Mesendoderm (in vitro differentiated cells): ENCODE measurements at regions not wholly inside any gene's neighbourhood (a gene's known extent, or its start where the extent isn't known, plus 50 kb on each side); places are given as distances from the start of the nearest gene placed in this dataset.

Source experiments
- DNase-seq: peaks from one replicate; pipeline ENCODE4 v3.0.0; 2013
- H2AK5ac ChIP-seq: 2 replicates; pipeline ENCODE4 v1.6.1; 2013; ENCODE audit warnings: low read length, inconsistent platforms
- H2BK120ac ChIP-seq: 2 replicates; pipeline ENCODE4 v1.6.1; 2013; ENCODE audit warnings: low read depth, mild to moderate bottlenecking, low read length, moderate library complexity, mixed read lengths
- H2BK15ac ChIP-seq: replicated peaks from 2 replicates; pipeline ENCODE4 v1.6.1; 2013; ENCODE audit warnings: low read depth, mild to moderate bottlenecking, moderate library complexity
- H2BK5ac ChIP-seq: 2 replicates; pipeline ENCODE4 v1.6.1; 2013; ENCODE audit warnings: low read length, inconsistent platforms
- H3K18ac ChIP-seq: 2 replicates; pipeline ENCODE4 v1.6.1; 2013; ENCODE audit warnings: mild to moderate bottlenecking, low read length, mixed read lengths
- H3K23ac ChIP-seq: one replicate; pipeline ENCODE4 v1.6.1; 2013; ENCODE audit warnings: low read length
- H3K27ac ChIP-seq: 2 replicates; pipeline ENCODE4 v1.5.1; 2013; ENCODE audit warnings: low read depth, mild to moderate bottlenecking, inconsistent platforms, low read length, moderate library complexity
- H3K27me3 ChIP-seq: 2 replicates; pipeline ENCODE4 v1.6.1; 2013; ENCODE audit warnings: low read length, control low read depth, mild to moderate bottlenecking, inconsistent platforms; ENCODE audit not compliant: insufficient read depth, poor library complexity
- H3K36me3 ChIP-seq: 2 replicates; pipeline ENCODE4 v1.6.1; 2013; ENCODE audit warnings: low read length, inconsistent platforms; ENCODE audit not compliant: control insufficient read depth, insufficient read depth
- H3K4ac ChIP-seq: one replicate; pipeline ENCODE4 v1.6.1; 2013; ENCODE audit warnings: low read depth, mild to moderate bottlenecking, low read length, moderate library complexity
- H3K4me1 ChIP-seq: 2 replicates; pipeline ENCODE4 v1.6.1; 2013; ENCODE audit warnings: low read depth, low read length, inconsistent platforms; ENCODE audit not compliant: control insufficient read depth
- H3K4me2 ChIP-seq: 2 replicates; pipeline ENCODE4 v1.6.1; 2013; ENCODE audit warnings: low read length
- H3K4me3 ChIP-seq: 2 replicates; pipeline ENCODE4 v1.5.1; 2013; ENCODE audit warnings: mild to moderate bottlenecking, low read length
- H3K56ac ChIP-seq: one replicate; pipeline ENCODE4 v1.6.1; 2013; ENCODE audit warnings: low read length
- H3K79me1 ChIP-seq: 2 replicates; pipeline ENCODE4 v1.6.1; 2013; ENCODE audit warnings: low read length, inconsistent platforms
- H3K79me2 ChIP-seq: 2 replicates; pipeline ENCODE4 v1.6.1; 2013; ENCODE audit warnings: mild to moderate bottlenecking, low read length; ENCODE audit not compliant: control insufficient read depth, insufficient read depth
- H3K9ac ChIP-seq: 2 replicates; pipeline ENCODE4 v1.6.1; 2013; ENCODE audit warnings: low read length, inconsistent platforms
- H4K5ac ChIP-seq: one replicate; pipeline ENCODE4 v1.6.1; 2013; ENCODE audit warnings: low read length
- H4K8ac ChIP-seq: one replicate; pipeline ENCODE4 v1.6.1; 2013; ENCODE audit warnings: low read depth, mild to moderate bottlenecking, control low read depth, low read length, moderate library complexity
- WGBS: extraction: QIAGEN DNeasy Blood & Tissue Kit; methylation state at CpG from one replicate; pipeline ENCODE4 v1.1.7; 2013; ENCODE audit warnings: low lambda C conversion rate, missing lambda C conversion rate; ENCODE audit not compliant: insufficient coverage; ENCODE audit errors: extremely low coverage; 5-methylcytosine and 5-hydroxymethylcytosine counted together

- no peaks in the 10 kb centered on the region for H3K79me1 ChIP-seq
- WGBS = no CpG with 5 or more reads among the region's 6 CpGs
- H3K4ac ChIP-seq = no peak overlapping the region
- H3K4me2 ChIP-seq = no peak overlapping the region
- H3K36me3 ChIP-seq = no peaks in the 10 kb centered on the region
- H3K23ac ChIP-seq = no peak overlapping the region
- no peak overlapping the region for H2BK5ac ChIP-seq
- H3K9ac ChIP-seq = no peak overlapping the region
- no peaks in the 10 kb centered on the region for H3K4me1 ChIP-seq
- no peak overlapping the region for H4K5ac ChIP-seq
- no peaks in the 10 kb centered on the region for H3K79me2 ChIP-seq
- H3K27me3 ChIP-seq = no peaks in the 10 kb centered on the region
- no peak overlapping the region for H2BK15ac ChIP-seq
- no peak overlapping the region for H2BK120ac ChIP-seq
- H4K8ac ChIP-seq = no peak overlapping the region
- no peak overlapping the region for H3K27ac ChIP-seq
- H2AK5ac ChIP-seq = no peak overlapping the region
- no peak overlapping the region for H3K4me3 ChIP-seq
- no peak for DNase-seq
- no peak overlapping the region for H3K18ac ChIP-seq
- H3K56ac ChIP-seq = no peak overlapping the region
Observed at GRCh38 chr5:8317335-8317734, 448.4 kb downstream of the MTRR start.

- no peaks in the 10 kb centered on the region for H3K79me2 ChIP-seq
- DNase-seq = no peak
- H3K9ac ChIP-seq = no peak overlapping the region
- H4K5ac ChIP-seq = no peak overlapping the region
- H3K4me3 ChIP-seq = no peak overlapping the region
- no peaks in the 10 kb centered on the region for H3K79me1 ChIP-seq
- no peak overlapping the region for H3K4me2 ChIP-seq
- no peaks in the 10 kb centered on the region for H3K36me3 ChIP-seq
- no peak overlapping the region for H3K18ac ChIP-seq
- H2BK5ac ChIP-seq = no peak overlapping the region
- H2AK5ac ChIP-seq = no peak overlapping the region
- H2BK15ac ChIP-seq = no peak overlapping the region
- no peak overlapping the region for H3K23ac ChIP-seq
- H3K4me1 ChIP-seq = no peaks in the 10 kb centered on the region
- H4K8ac ChIP-seq = no peak overlapping the region
- no peak overlapping the region for H2BK120ac ChIP-seq
- no peaks in the 10 kb centered on the region for H3K27me3 ChIP-seq
- H3K56ac ChIP-seq = no peak overlapping the region
- no peak overlapping the region for H3K4ac ChIP-seq
- no peak overlapping the region for H3K27ac ChIP-seq
Observed at GRCh38 chr5:8320244-8320643, 451.3 kb downstream of the MTRR start.

- Histone ChIP-seq H2BK15ac (no peak overlapping the region), H3K27ac (no peak overlapping the region), H3K79me2 (no peaks in the 10 kb centered on the region), H2BK120ac (no peak overlapping the region), H3K36me3 (no peaks in the 10 kb centered on the region), H4K8ac (no peak overlapping the region), H3K4me1 (no peaks in the 10 kb centered on the region), H3K4me3 (no peak overlapping the region), H2AK5ac (no peak overlapping the region), H2BK5ac (no peak overlapping the region), H3K9ac (no peak overlapping the region), H4K5ac (no peak overlapping the region), H3K4me2 (no peak overlapping the region), H3K27me3 (no peaks in the 10 kb centered on the region), H3K18ac (no peak overlapping the region), H3K4ac (no peak overlapping the region), H3K79me1 (no peaks in the 10 kb centered on the region), H3K56ac (no peak overlapping the region), H3K23ac (no peak overlapping the region)
- DNase-seq = no peak
- WGBS = no CpG with 5 or more reads among the region's 1 CpG
Observed at GRCh38 chr5:8321272-8321671, 452.3 kb downstream of the MTRR start.

GRCh38 chr5:8322484-8322883, 453.5 kb downstream of the MTRR start:
- H3K79me1 ChIP-seq = no peaks in the 10 kb centered on the region

DNA sequence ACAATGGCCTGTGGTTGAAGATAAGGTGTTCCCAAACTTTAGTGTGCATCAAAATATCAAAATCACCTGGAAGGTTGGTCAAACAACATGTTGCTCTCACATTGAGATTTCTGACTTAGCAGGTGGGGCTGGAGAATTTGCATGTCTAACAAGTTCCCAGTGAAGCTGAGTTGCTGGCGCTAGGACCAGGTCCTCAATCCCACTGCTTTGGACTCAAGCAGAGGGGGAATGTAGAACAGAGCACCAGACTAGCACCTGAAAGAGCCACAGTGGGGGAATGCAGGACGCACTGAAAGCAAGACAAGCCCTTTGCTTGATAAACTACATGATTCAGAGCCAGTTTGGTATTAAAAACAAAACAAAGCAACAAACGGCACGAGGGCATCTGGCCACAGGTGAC, 458.1 kb downstream of the MTRR start:
- no peak overlapping the region for H3K4ac ChIP-seq
- no CpG with 5 or more reads among the region's 4 CpGs for WGBS
- H3K4me1 ChIP-seq = peaks cover 7% of the 10 kb centered on the region

More at GRCh38 chr5:8322484-8322883, 453.5 kb downstream of the MTRR start:
- H3K4me2 ChIP-seq = no peak overlapping the region
- no peak overlapping the region for H3K4ac ChIP-seq
- no peak overlapping the region for H2BK120ac ChIP-seq
- H3K56ac ChIP-seq = no peak overlapping the region
- H3K23ac ChIP-seq = no peak overlapping the region
- no peak overlapping the region for H2BK15ac ChIP-seq
- no peaks in the 10 kb centered on the region for H3K27me3 ChIP-seq
- H3K9ac ChIP-seq = no peak overlapping the region
- no CpG with 5 or more reads among the region's 2 CpGs for WGBS
- H4K5ac ChIP-seq = no peak overlapping the region
- H3K18ac ChIP-seq = no peak overlapping the region
- H3K36me3 ChIP-seq = no peaks in the 10 kb centered on the region
- no peak for DNase-seq
- H3K4me3 ChIP-seq = no peak overlapping the region
- no peak overlapping the region for H3K27ac ChIP-seq
- peaks cover 2% of the 10 kb centered on the region for H3K4me1 ChIP-seq
- H2BK5ac ChIP-seq = no peak overlapping the region
- H4K8ac ChIP-seq = no peak overlapping the region
- no peak overlapping the region for H2AK5ac ChIP-seq
- no peaks in the 10 kb centered on the region for H3K79me2 ChIP-seq

GRCh38 chr5:8329773-8330172, 460.8 kb downstream of the MTRR start:
- Histone ChIP-seq H3K4me2 (no peak overlapping the region), H3K79me2 (no peaks in the 10 kb centered on the region), H3K36me3 (no peaks in the 10 kb centered on the region), H2BK15ac (no peak overlapping the region), H2BK5ac (no peak overlapping the region), H3K9ac (no peak overlapping the region), H2AK5ac (no peak overlapping the region), H3K4me3 (no peak overlapping the region), H3K27ac (no peak overlapping the region), H3K4me1 (peaks cover 7% of the 10 kb centered on the region), H3K27me3 (no peaks in the 10 kb centered on the region), H3K4ac (no peak overlapping the region), H3K56ac (no peak overlapping the region), H4K5ac (no peak overlapping the region), H3K18ac (no peak overlapping the region), H3K79me1 (no peaks in the 10 kb centered on the region), H4K8ac (no peak overlapping the region), H3K23ac (no peak overlapping the region), H2BK120ac (no peak overlapping the region)
- WGBS = no CpG with 5 or more reads among the region's 5 CpGs
- peak; percentile 16 for DNase-seq

More for the DNA sequence above, 458.1 kb downstream of the MTRR start:
- no peak overlapping the region for H2BK5ac ChIP-seq
- no peak overlapping the region for H4K5ac ChIP-seq
- H3K27ac ChIP-seq = no peak overlapping the region
- no peak overlapping the region for H3K9ac ChIP-seq
- no peaks in the 10 kb centered on the region for H3K36me3 ChIP-seq
- no peaks in the 10 kb centered on the region for H3K79me2 ChIP-seq
- H3K4me3 ChIP-seq = no peak overlapping the region
- no peaks in the 10 kb centered on the region for H3K79me1 ChIP-seq
- no peak overlapping the region for H2BK120ac ChIP-seq
- no peak overlapping the region for H3K23ac ChIP-seq
- no peaks in the 10 kb centered on the region for H3K27me3 ChIP-seq
- no peak overlapping the region for H2AK5ac ChIP-seq
- no peak overlapping the region for H4K8ac ChIP-seq
- H3K4me2 ChIP-seq = no peak overlapping the region
- no peak overlapping the region for H2BK15ac ChIP-seq
- no peak overlapping the region for H3K18ac ChIP-seq
- peak; percentile 83 for DNase-seq
- no peak overlapping the region for H3K56ac ChIP-seq
